Neural crest cell (in vitro differentiated cells): ENCODE measurements at regions not wholly inside any gene's neighbourhood (a gene's known extent, or its start where the extent isn't known, plus 50 kb on each side); places are given as distances from the start of the nearest gene placed in this dataset.

ENCODE experiments used
- DNase-seq: peaks from one replicate; pipeline ENCODE4 v3.0.0; 2021; ENCODE audit warnings: low read depth, mixed read lengths, low spot score
- H3K27ac Mint-ChIP-seq: one replicate; pipeline ENCODE4 v1.8.0; 2021; ENCODE audit warnings: mild to moderate bottlenecking, mixed read lengths; ENCODE audit not compliant: unreplicated experiment
- H3K27me3 Mint-ChIP-seq: 2 replicates; pipeline ENCODE4 v1.8.0; 2021; ENCODE audit warnings: low read depth, mild to moderate bottlenecking, mixed read lengths
- H3K36me3 Mint-ChIP-seq: 2 replicates; pipeline ENCODE4 v1.8.0; 2021; ENCODE audit warnings: low read depth, mild to moderate bottlenecking, mixed read lengths
- H3K4me1 Mint-ChIP-seq: 2 replicates; pipeline ENCODE4 v1.8.0; 2021; ENCODE audit warnings: mixed read lengths
- H3K4me3 Mint-ChIP-seq: one replicate; pipeline ENCODE4 v1.8.0; 2021; ENCODE audit warnings: mild to moderate bottlenecking, mixed read lengths
- H3K9me3 Mint-ChIP-seq: 2 replicates; pipeline ENCODE4 v1.8.0; 2021; ENCODE audit warnings: mixed read lengths
- CTCF ChIP-seq: fragments of 200-600 bp; sonication (generic); conservative IDR thresholded peaks from 2 replicates; pipeline ENCODE4 v1.5.0; 2021; ENCODE audit warnings: antibody characterized with exemption, mild to moderate bottlenecking

- no peak for TF ChIP-seq CTCF
- no peak overlapping the region for H3K4me3 Mint-ChIP-seq
- H3K36me3 Mint-ChIP-seq = no peaks in the 10 kb centered on the region
- H3K27ac Mint-ChIP-seq = peak overlapping the region; percentile 69
- no peaks in the 10 kb centered on the region for H3K27me3 Mint-ChIP-seq
- H3K4me1 Mint-ChIP-seq = no peaks in the 10 kb centered on the region
- peaks cover 2% of the 10 kb centered on the region for H3K9me3 Mint-ChIP-seq
- no peak for DNase-seq
Observed at GRCh38 chr6:90975741-90976140, 388.9 kb upstream of the MAP3K7 start.

DNA sequence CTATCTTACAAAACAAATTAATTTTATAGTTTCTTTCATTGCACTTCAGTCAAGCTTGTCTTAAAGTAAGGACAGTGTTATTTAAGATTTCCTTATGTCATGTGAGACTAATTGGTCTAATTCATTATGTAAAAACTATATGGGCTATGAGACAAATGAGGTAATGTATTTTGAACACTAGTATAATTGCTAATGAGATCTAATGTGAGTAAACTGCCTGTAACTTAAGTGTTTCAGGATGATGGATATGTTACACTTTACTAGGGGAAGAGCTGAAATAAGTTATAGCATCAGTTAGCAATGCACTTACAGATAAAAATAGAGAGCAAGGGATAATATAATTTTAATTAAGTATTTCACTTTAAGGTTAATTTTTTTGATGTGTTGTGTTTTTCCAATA, 386.3 kb upstream of the MAP3K7 start:
- Mint-ChIP-seq H3K9me3 (peaks cover 2% of the 10 kb centered on the region), H3K4me3 (no peak overlapping the region), H3K27me3 (no peaks in the 10 kb centered on the region), H3K36me3 (no peaks in the 10 kb centered on the region), H3K27ac (no peak overlapping the region), H3K4me1 (no peaks in the 10 kb centered on the region)
- no peak for TF ChIP-seq CTCF
- no peak for DNase-seq

GRCh38 chr6:90970672-90971071, 383.8 kb upstream of the MAP3K7 start:
- Mint-ChIP-seq H3K4me3 (no peak overlapping the region), H3K36me3 (no peaks in the 10 kb centered on the region), H3K27ac (no peak overlapping the region), H3K9me3 (peaks cover 2% of the 10 kb centered on the region), H3K4me1 (no peaks in the 10 kb centered on the region), H3K27me3 (no peaks in the 10 kb centered on the region)
- no peak for TF ChIP-seq CTCF
- no peak for DNase-seq

DNA sequence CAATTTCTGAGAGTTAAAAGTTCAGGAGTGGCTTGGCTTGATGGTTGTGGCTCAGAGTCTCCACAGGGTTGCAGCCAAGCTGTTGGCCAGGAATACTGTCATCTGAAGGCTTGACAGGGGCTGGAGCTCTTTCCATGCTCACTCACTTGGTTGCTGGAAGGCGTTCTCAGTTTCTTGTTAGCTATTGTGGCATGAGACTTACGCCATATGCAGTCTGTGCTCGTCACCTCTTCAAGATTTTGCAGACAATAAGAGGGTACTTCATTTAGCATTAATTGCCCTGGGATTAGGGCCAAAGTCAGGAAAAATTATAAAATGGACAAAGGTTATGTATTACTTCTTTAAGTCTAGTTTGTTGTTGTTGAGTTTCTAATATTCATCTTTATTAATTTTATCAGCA, 380.6 kb upstream of the MAP3K7 start:
- TF ChIP-seq CTCF = no peak
- no peak overlapping the region for H3K27ac Mint-ChIP-seq
- H3K9me3 Mint-ChIP-seq = peaks cover 2% of the 10 kb centered on the region
- no peak overlapping the region for H3K4me3 Mint-ChIP-seq
- no peaks in the 10 kb centered on the region for H3K27me3 Mint-ChIP-seq
- no peaks in the 10 kb centered on the region for H3K4me1 Mint-ChIP-seq
- no peak for DNase-seq
- no peaks in the 10 kb centered on the region for H3K36me3 Mint-ChIP-seq

GRCh38 chr6:90960324-90960723, 373.5 kb upstream of the MAP3K7 start:
- H3K27me3 Mint-ChIP-seq = no peaks in the 10 kb centered on the region
- DNase-seq = no peak
- H3K36me3 Mint-ChIP-seq = no peaks in the 10 kb centered on the region
- no peaks in the 10 kb centered on the region for H3K9me3 Mint-ChIP-seq
- H3K4me1 Mint-ChIP-seq = no peaks in the 10 kb centered on the region
- H3K27ac Mint-ChIP-seq = no peak overlapping the region
- TF ChIP-seq CTCF = no peak
- no peak overlapping the region for H3K4me3 Mint-ChIP-seq

DNA sequence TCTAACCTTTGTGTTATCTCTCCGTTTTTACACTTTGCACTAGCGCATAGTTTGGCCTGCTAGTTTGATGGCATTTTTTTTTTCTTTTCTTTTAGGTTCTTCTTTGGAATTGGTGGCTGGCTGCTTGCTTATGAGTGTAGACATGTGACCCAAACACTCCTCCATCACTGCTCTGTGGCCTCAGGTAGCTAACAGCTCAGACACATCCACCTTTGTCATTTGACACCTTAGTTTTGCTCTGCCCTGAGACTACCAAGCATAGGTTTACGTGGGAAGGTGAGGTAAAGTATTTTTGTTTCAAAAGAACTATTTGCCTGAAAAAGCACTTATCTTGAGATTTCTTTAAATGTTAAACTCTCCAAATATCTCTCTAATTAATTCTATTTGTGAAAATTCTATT, 368.4 kb upstream of the MAP3K7 start:
- TF ChIP-seq CTCF = no peak
- H3K4me1 Mint-ChIP-seq = no peaks in the 10 kb centered on the region
- H3K27me3 Mint-ChIP-seq = no peaks in the 10 kb centered on the region
- H3K4me3 Mint-ChIP-seq = no peak overlapping the region
- no peak for DNase-seq
- H3K36me3 Mint-ChIP-seq = no peaks in the 10 kb centered on the region
- H3K9me3 Mint-ChIP-seq = peaks cover 5% of the 10 kb centered on the region
- H3K27ac Mint-ChIP-seq = no peak overlapping the region
